GM19397 (cell line): ENCODE measurements at regions not wholly inside any gene's neighbourhood (a gene's known extent, or its start where the extent isn't known, plus 50 kb on each side); places are given as distances from the start of the nearest gene placed in this dataset.
"Not testable (repeated sequence)": the region's sequence is repeated elsewhere in the genome, so short reads cannot be mapped to it uniquely, and the experiment has no call there.

Source experiments
- ATAC-seq: cut with Tn5 transposase; IDR thresholded peaks from one replicate; pipeline ENCODE4 v1.9.1; 2021; ENCODE audit warnings: mild to moderate bottlenecking, moderate library complexity; ENCODE audit not compliant: unreplicated experiment

DNA sequence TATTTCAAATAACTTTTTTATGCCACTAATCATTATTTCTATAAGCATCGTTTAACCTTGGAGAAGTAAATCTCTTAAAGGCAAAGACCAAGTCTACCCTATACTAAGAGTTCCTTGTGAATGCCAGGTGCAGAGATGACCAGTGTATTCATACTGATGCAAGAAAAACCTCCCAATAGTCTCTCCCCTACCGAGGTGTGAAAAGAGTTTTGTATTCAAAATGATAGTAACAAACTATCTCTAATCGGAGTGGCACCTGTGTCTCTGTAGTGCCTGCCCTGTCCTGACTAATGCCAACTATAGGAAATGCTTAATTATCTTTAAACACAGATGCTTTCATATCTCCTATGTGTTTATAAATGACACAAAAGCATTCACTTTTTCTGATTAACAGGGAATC, 798.5 kb downstream of the TRIB2 start:
- ATAC-seq, result no peak

DNA sequence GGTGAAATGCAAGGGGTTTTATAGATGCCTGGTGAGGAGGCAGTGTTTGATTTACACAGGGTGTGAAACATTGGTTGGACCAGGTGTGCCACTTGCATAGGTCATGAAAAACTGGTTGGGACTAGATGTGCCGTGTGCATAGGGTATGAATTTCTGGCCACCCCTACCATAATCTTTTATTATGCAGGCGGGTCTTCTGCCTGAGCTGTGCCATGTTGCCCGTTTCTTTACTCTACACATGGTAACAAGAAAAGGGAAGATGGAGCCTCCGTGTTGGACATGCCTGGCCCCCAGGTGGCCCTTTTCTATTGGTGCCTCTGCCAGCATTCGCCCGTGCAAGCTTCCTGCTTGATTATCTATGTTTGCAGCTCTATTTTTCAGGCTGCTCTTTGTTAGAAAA, 805.4 kb downstream of the TRIB2 start:
- ATAC-seq, result no peak

DNA sequence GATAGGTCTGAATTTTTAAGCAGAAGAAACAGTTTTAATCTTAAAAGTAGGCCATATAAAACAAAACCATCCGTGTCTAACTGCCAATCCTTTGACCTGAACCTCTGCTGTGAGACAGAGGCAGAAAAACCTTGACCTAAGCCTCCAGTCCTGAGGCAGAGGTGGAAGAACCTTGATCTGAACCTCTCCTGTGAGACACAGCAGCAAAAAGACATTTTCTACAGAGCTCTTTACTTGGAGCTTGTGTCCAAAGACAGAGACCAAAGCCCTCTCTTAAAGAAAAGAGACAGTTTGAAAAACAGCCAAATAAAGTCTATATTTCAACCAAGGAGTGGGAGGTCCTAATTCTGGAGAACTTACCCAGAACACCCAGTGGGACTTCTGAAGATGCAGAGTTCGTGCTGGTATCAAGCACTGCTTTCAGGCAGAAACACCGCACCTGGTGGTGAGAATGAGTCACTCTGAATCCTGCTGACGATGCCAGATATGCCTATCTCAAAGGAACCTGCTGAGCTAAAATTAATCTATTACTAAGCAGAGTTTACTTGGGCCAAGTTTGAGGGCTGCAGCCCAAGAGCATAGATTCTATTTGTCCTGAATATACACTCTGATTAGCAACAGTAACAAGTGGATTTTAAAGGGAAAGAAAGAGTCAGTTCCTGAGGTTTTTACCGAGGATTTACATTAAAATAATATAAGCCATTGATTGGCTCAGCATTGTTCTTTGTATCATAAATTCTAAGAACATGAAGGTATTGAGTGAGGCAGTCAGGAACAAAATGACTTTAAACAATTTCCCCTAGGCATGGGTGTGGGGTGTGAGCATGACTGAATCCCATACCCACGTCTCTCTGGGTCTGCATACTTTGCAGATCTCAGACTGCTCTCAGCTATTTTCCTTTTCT, 806.4 kb downstream of the TRIB2 start:
- peak; percentile 95 for ATAC-seq

GRCh38 chr2:13524492-13524891, 807.8 kb downstream of the TRIB2 start:
- no peak for ATAC-seq

DNA sequence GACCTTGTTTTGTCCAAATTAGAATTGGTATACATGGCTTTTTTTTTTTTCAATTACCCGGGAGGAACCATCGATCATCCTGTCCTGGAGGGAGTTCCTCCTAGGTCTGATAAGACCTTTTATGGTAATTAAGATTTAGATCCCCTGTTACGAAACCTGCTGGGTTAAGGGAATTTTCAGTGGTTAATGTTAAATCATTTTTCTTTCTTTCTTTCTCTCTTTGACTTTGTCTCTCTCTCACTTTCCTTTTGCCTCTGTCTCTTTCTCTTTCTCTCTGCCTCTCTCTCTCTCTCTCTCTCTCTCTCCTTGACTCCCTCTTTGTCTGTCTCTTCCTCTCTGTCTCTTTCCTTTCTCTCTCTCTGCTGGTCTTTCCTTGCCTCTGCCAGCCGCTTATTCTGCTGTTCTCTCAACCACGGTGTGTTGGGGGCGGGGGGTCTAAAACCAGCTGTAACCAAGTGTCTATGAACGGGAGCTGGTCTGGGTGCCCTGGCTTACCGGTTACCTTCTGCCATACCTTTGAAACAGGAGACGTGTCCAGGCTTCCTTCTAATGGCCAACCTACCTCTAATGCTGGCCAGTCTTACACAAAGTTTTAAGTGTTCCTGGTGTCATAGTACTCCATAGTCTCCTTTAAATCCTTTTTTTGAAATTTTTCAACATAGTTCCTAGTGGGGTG, 815.1 kb downstream of the TRIB2 start:
- not testable (repeated sequence) for ATAC-seq

DNA sequence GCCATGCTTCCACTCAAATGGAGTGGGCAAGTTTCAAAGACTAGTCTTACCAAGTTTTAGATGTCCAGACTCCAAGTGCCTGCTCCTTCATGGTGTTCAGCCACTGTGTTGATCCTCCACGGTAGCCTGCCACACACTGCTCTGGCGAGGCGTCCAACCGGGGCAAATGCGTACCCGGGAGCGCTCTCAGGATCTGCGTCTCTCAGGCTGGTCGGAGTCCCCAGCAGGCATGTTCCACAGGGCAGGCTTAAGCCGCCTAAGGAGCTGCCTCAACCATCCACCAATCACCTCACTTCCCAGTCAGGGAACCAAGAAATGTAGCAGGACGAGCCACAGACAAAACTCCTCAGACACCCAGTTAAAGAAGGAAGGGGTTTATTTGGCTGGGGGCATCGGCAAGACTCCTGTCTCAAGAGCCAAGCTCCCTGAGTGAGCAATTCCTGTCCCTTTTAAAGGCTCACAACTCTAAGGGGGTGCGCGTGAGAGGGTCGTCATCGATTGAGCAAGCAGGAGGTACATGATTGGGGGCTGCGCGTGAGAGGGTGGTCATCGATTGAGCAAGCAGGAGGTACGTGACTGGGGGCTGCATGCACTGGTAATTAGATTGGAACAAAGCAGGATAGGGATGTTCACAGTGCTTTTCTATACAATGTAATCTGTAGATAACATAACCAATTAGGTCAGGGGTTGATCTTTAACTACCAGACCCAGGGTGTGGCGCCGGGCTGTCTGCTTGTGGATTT, 816.2 kb downstream of the TRIB2 start:
- not testable (repeated sequence) for ATAC-seq

DNA sequence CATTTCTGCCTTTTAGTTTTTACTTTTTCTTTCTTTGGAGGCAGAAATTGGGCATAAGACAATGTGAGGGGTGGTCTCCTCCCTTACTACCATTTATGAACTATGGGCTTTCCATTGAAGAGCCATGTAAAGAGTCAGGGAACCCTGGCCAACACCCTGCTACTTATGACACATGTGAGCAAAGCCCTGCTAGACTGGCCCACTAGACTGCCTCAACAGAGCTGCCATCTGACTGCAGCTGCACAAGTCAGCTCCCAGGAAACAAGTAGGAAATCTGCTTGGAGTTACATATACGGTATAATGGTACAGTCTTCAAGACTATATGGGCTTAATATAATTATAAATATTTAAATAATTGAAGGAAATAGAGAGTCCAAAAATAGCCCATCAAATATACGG, 816.8 kb downstream of the TRIB2 start:
- ATAC-seq, result no peak

GRCh38 chr2:13536941-13537340, 820.2 kb downstream of the TRIB2 start:
- no peak for ATAC-seq

DNA sequence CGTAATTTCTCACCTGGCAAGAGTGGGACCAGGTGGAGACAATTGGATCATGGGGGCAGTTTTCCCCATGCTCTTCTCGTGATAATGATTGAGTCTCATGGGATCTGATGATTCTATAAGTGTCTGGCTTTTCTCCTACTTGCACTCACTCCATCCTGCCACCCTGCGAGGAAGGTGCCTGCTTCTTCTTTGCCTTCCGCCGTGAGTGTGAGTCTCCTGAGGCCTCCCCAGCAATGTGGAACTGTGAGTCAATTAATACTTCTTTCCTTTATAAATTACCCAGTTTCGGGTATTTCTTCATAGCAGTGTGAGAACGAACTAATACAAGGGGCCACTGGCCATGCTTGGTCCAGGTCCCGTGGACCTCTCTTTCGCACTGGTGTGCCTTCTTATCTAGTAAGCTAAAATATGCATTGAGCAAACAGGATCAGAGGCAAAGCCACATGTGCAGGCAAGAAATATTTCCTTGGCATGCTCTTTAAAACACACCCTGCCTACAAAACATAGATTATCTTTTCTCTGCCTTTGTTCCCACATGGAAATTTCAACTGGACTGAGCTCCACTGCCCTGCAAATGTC, 821.1 kb downstream of the TRIB2 start:
- ATAC-seq, result no peak

- ATAC-seq, result no peak
Observed at GRCh38 chr2:13539296-13539695, 822.6 kb downstream of the TRIB2 start.

DNA sequence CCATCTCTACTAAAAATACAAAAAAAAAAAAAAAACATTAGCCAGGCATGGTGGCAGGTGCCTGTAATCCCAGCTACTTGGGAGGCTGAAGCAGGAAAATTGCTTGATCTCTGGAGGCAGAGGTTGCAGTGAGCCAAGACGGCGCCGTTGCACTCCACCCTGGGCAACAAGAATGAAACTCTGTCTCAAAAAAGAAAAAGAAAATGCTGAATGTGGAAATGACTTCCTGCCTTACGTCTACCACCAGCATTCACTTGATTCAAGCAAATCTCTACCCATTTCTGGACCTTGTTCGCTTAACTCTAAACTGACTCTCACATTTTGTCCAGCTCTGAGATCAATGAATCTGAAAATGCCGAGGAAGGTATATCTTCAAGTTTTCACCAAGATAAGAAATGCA, 825.3 kb downstream of the TRIB2 start:
- ATAC-seq, result no peak

DNA sequence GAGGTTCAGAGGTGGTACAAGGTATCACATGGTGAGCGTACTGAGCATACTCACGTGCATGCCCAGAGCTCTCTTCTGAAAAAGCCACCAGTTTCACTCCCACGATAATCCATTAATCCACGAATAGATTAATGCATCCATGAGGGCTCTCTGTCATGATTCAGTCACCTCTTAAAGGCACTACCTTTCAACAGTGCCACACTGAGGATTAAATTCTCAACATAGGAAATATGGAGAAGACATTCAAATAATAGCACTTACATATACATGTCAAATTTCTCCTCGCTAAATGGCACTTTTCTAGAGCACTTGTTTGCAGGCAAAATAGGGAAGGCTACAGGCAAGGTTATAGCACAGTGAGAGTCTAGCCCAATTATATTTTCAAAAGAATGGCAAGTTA, 825.9 kb downstream of the TRIB2 start:
- ATAC-seq, result no peak

GRCh38 chr2:13543550-13543949, 826.8 kb downstream of the TRIB2 start:
- ATAC-seq, result peak; percentile 83

GRCh38 chr2:13545320-13545719, 828.6 kb downstream of the TRIB2 start:
- no peak for ATAC-seq

GRCh38 chr2:13546131-13546530, 829.4 kb downstream of the TRIB2 start:
- no peak for ATAC-seq

DNA sequence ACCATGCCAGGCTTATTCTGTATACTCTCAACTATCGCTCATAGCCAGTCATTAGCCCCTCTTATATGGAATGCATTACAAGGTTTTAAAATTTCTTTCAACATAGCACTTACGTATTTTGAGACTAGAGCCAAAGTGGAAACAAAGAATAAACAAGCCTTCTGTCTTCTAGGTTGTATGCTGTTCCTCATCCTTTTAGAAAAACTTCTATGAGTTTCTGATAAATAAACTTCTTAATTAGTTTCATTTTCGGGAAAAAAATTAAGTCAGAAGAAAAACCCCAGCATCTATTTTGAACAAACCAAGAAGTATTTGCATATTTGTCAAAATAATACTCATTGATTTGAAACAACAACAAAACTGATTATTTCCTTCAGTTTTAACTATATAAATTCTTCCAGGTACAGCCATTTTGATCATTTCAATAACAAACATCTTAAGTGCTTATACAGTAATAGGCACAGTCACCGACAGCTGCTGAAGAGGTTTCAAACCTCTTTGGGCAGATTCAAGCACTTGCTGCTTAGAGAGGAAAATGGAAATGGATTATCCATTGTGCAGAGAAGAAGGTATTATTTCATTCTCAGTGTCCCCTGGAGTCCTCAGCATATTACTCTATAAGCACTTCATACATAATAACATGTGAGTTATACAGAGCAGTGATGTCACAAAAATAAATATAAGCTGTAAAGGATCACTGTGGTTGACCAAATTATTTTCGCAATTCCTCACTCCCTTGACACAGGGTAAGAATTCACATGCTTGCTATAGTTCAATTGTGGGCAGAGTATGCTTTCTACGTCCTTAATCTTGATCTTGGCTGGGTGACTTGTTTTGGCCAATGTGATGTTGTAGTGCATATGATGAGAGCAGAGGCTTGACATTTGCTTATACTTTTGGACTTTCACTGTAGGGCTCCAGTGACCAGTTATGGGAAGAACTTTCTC, 833.8 kb downstream of the TRIB2 start:
- no peak for ATAC-seq

- ATAC-seq, result peak; percentile 70
Observed at GRCh38 chr2:13558368-13558767, 841.6 kb downstream of the TRIB2 start.

DNA sequence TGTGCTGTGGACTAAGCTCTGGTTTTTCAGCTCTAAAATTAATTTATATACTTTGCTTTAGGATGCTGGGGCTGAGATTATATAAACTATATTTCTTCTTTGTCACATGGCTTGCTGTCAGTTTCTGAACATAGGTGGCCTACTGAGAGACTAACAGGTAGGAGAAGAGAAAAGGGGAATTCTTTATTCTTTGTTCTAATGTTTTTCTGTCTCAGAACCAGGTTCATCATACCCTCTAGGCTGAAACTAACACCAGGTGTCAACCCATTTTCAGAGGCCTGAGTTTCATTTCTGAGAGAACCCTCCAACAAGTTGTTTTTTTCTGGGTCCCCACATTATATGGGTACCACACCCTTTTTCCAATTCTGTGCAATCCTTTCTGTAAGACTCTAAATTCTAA, 843.6 kb downstream of the TRIB2 start:
- peak; percentile 60 for ATAC-seq

GRCh38 chr2:13572466-13572865, 855.7 kb downstream of the TRIB2 start:
- no peak for ATAC-seq

DNA sequence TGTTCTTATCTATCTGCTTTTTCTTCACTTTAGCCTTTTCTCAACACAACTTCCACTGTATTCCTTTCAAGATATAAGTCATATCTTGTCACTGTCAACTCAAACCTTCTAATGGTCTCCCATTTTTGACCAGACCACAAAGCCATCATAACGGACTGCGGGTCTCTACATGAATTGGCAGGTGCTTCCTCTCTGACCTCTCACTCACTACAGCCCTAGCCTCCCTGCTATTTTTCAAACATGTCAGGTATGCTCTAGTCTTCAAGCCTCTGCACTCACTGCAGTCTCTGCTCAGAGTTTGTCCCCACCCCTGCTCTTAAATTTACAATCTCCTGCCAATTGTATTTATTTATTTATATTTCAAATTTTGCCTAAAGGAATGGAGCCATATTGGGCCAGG, 858.1 kb downstream of the TRIB2 start:
- ATAC-seq, result no peak
